ENCODE measurements at regions not wholly inside any gene's neighbourhood (a gene's known extent, or its start where the extent isn't known, plus 50 kb on each side); places are given as distances from the start of the nearest gene placed in this dataset.

DNA sequence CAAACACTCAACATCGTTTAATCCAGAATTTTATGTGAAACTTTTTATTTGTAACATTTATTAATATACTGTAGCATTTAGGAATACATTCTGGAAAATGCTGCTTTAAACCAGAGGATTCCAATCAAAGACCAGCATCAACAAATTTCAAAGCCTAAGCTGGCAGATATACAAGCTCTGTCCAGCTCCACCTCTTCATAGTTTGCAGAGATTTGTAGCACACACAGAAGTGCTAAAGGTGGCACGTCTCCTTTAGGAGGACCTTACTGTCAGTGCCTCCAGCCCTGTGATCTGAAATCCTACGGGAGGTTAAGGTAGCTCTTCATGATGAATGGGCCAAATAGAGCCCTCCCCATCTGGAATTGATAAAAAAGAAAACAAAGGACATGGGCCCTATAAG, 329.7 kb upstream of the NECTIN3 start:
- TF ChIP-seq, protein P1, sequence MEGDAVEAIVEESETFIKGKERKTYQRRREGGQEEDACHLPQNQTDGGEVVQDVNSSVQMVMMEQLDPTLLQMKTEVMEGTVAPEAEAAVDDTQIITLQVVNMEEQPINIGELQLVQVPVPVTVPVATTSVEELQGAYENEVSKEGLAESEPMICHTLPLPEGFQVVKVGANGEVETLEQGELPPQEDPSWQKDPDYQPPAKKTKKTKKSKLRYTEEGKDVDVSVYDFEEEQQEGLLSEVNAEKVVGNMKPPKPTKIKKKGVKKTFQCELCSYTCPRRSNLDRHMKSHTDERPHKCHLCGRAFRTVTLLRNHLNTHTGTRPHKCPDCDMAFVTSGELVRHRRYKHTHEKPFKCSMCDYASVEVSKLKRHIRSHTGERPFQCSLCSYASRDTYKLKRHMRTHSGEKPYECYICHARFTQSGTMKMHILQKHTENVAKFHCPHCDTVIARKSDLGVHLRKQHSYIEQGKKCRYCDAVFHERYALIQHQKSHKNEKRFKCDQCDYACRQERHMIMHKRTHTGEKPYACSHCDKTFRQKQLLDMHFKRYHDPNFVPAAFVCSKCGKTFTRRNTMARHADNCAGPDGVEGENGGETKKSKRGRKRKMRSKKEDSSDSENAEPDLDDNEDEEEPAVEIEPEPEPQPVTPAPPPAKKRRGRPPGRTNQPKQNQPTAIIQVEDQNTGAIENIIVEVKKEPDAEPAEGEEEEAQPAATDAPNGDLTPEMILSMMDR (IDR thresholded peaks at IDR 0.05; ENCODE audit: poor library complexity, severe bottlenecking), result no peak
- TF ChIP-seq EP300 (conservative IDR thresholded peaks at IDR 0.05; ENCODE audit: poor library complexity, severe bottlenecking) (no peak), RAD21 (conservative IDR thresholded peaks at IDR 0.05) (no peak), EZH2 (IDR thresholded peaks at IDR 0.05; ENCODE audit: borderline replicate concordance, insufficient read depth, low read length, poor library complexity, severe bottlenecking) (no peak), TAF1 (IDR thresholded peaks at IDR 0.05; ENCODE audit: low read depth) (no peak), POLR2AphosphoS5 (IDR thresholded peaks at IDR 0.05) (no peak), MXI1 (conservative IDR thresholded peaks at IDR 0.05; ENCODE audit: poor library complexity, severe bottlenecking) (no peak), SMC3 (conservative IDR thresholded peaks at IDR 0.05; ENCODE audit: poor library complexity) (no peak)
- TF ChIP-seq, protein P2, sequence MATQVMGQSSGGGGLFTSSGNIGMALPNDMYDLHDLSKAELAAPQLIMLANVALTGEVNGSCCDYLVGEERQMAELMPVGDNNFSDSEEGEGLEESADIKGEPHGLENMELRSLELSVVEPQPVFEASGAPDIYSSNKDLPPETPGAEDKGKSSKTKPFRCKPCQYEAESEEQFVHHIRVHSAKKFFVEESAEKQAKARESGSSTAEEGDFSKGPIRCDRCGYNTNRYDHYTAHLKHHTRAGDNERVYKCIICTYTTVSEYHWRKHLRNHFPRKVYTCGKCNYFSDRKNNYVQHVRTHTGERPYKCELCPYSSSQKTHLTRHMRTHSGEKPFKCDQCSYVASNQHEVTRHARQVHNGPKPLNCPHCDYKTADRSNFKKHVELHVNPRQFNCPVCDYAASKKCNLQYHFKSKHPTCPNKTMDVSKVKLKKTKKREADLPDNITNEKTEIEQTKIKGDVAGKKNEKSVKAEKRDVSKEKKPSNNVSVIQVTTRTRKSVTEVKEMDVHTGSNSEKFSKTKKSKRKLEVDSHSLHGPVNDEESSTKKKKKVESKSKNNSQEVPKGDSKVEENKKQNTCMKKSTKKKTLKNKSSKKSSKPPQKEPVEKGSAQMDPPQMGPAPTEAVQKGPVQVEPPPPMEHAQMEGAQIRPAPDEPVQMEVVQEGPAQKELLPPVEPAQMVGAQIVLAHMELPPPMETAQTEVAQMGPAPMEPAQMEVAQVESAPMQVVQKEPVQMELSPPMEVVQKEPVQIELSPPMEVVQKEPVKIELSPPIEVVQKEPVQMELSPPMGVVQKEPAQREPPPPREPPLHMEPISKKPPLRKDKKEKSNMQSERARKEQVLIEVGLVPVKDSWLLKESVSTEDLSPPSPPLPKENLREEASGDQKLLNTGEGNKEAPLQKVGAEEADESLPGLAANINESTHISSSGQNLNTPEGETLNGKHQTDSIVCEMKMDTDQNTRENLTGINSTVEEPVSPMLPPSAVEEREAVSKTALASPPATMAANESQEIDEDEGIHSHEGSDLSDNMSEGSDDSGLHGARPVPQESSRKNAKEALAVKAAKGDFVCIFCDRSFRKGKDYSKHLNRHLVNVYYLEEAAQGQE (IDR thresholded peaks at IDR 0.05; ENCODE audit: borderline replicate concordance), result no peak
